Tibial artery (tissue), 4 donors: ENCODE measurements at regions not wholly inside any gene's neighbourhood (a gene's known extent, or its start where the extent isn't known, plus 50 kb on each side); places are given as distances from the start of the nearest gene placed in this dataset.
"Not testable (repeated sequence)": the region's sequence is repeated elsewhere in the genome, so short reads cannot be mapped to it uniquely, and the experiment has no call there.

Source experiments
- DNase-seq, 2 donors: peaks; one replicate each; pipeline ENCODE4 v3.0.0-alpha.2; 2019
- H3K27ac ChIP-seq, 2 donors: fragments of 200-600 bp; sonication (generic) in 1 of 2; 1 replicate in 1 of 2; 2 replicates in 1 of 2; pipeline ENCODE4 v1.5.1; 2018 to 2019; ENCODE audit warnings: mild to moderate bottlenecking in 1 of 2
- H3K27me3 ChIP-seq, 2 donors: fragments of 200-600 bp; sonication (generic) in 1 of 2; one replicate each; pipeline versions ENCODE4 v1.5.1 to v1.6.0; 2016 to 2019
- H3K36me3 ChIP-seq, 3 donors: fragments of 200-600 bp; sonication (generic) in 2 of 3; one replicate each; pipeline ENCODE4 v1.5.1; 2016 to 2019; ENCODE audit warnings: mild to moderate bottlenecking in 2 of 3
- H3K4me1 ChIP-seq, 4 donors: fragments of 200-600 bp; sonication (generic) in 2 of 4; 1 replicate in 3 of 4; 2 replicates in 1 of 4; pipeline ENCODE4 v1.5.1; 2016 to 2019
- H3K4me3 ChIP-seq, 2 donors: fragments of 200-600 bp; sonication (generic) in 1 of 2; 1 replicate in 1 of 2; 2 replicates in 1 of 2; pipeline ENCODE4 v1.5.1; 2018 to 2019; ENCODE audit warnings: mild to moderate bottlenecking in 2 of 2
- H3K9me3 ChIP-seq, 3 donors: fragments of 200-600 bp; sonication (generic) in 1 of 3; one replicate each; pipeline ENCODE4 v1.5.1; 2016 to 2019
- CTCF ChIP-seq, 2 experiments: fragments of 200-600 bp in 1 of 2; fragments of 450-650 bp in 1 of 2; IDR thresholded peaks; one replicate each; pipeline ENCODE4 v1.5.1; 2017 to 2019; ENCODE audit warnings: antibody characterized with exemption in 2 of 2, mild to moderate bottlenecking in 1 of 2, moderate library complexity in 1 of 2
- intact Hi-C: fragments of 100-400 bp; cut with DNase I; formaldehyde crosslinking; loops from one replicate; pipeline ENCODE4 v1.15.0; 2023; ENCODE audit warnings: low total_unique reads

GRCh38 chr9:31030741-31031202, 1353.7 kb upstream of the ACO1 start:
- no peak for DNase-seq
- Histone ChIP-seq H3K36me3 (no peaks in the 10 kb centered on the region), H3K27ac (no peak overlapping the region), H3K4me3 (no peak overlapping the region), H3K4me1 (peaks cover 0 to 3% (median 0%) of the 10 kb centered on the region in 4 donors), H3K9me3 (no peaks in the 10 kb centered on the region), H3K27me3 (no peaks in the 10 kb centered on the region)
- intact Hi-C loops = no loop called here
- TF ChIP-seq CTCF (IDR thresholded peaks at IDR 0.05) = no peak

- no peak for DNase-seq
- H3K4me3 ChIP-seq = no peak overlapping the region
- no peaks in the 10 kb centered on the region for H3K36me3 ChIP-seq
- no peaks in the 10 kb centered on the region for H3K9me3 ChIP-seq
- no peak overlapping the region for H3K27ac ChIP-seq
- no peak for TF ChIP-seq CTCF (IDR thresholded peaks at IDR 0.05)
- no peaks in the 10 kb centered on the region for H3K27me3 ChIP-seq
- intact Hi-C loops = no loop called here
- H3K4me1 ChIP-seq = peaks cover 0 to 3% (median 0%) of the 10 kb centered on the region in 4 donors
Observed at GRCh38 chr9:31032206-31032605, 1352.2 kb upstream of the ACO1 start.

- DNase-seq = no peak
- intact Hi-C loops = no loop called here
- Histone ChIP-seq H3K4me1 (peaks cover 0 to 3% (median 0%) of the 10 kb centered on the region in 4 donors), H3K27ac (no peak overlapping the region), H3K36me3 (no peaks in the 10 kb centered on the region), H3K4me3 (no peak overlapping the region), H3K9me3 (no peaks in the 10 kb centered on the region), H3K27me3 (no peaks in the 10 kb centered on the region)
- no peak for TF ChIP-seq CTCF (IDR thresholded peaks at IDR 0.05)
Observed at GRCh38 chr9:31034311-31034710, 1350.1 kb upstream of the ACO1 start.

- DNase-seq = no peak
- Histone ChIP-seq H3K9me3 (no peaks in the 10 kb centered on the region), H3K27me3 (no peaks in the 10 kb centered on the region), H3K27ac (no peak overlapping the region), H3K36me3 (no peaks in the 10 kb centered on the region), H3K4me3 (no peak overlapping the region), H3K4me1 (no peaks in the 10 kb centered on the region)
- no peak for TF ChIP-seq CTCF (IDR thresholded peaks at IDR 0.05)
- intact Hi-C loops = loop anchor here (10.0 kb wide), 1 partner anchor 64 kb away; no protein-coding TSS in a partner anchor
Observed at GRCh38 chr9:31040564-31040963, 1343.9 kb upstream of the ACO1 start.

- no peaks in the 10 kb centered on the region for H3K36me3 ChIP-seq
- H3K27ac ChIP-seq = no peak overlapping the region
- no peak overlapping the region for H3K4me3 ChIP-seq
- DNase-seq = no peak
- TF ChIP-seq CTCF (IDR thresholded peaks at IDR 0.05) = no peak
- no peaks in the 10 kb centered on the region for H3K4me1 ChIP-seq
- H3K27me3 ChIP-seq = no peaks in the 10 kb centered on the region
- no peaks in the 10 kb centered on the region for H3K9me3 ChIP-seq
- intact Hi-C loops = loop anchor here (10.0 kb wide), 1 partner anchor 59 kb away; no protein-coding TSS in a partner anchor
Observed at GRCh38 chr9:31045810-31046209, 1338.6 kb upstream of the ACO1 start.

GRCh38 chr9:31061592-31061991, 1322.9 kb upstream of the ACO1 start:
- H3K27ac ChIP-seq, H3K4me1 ChIP-seq, DNase-seq, H3K27me3 ChIP-seq, H3K4me3 ChIP-seq, intact Hi-C loops, H3K36me3 ChIP-seq, H3K9me3 ChIP-seq: not testable (repeated sequence)
